PC-3 (cell line): ENCODE measurements at regions not wholly inside any gene's neighbourhood (a gene's known extent, or its start where the extent isn't known, plus 50 kb on each side); places are given as distances from the start of the nearest gene placed in this dataset.

Source experiments
- EZH2 ChIP-seq: fragments of 300-600 bp; sonication (generic); IDR thresholded peaks from one replicate; pipeline ENCODE4 v1.6.1; 2017; ENCODE audit warnings: antibody characterized with exemption, mild to moderate bottlenecking, low read length; ENCODE audit not compliant: unreplicated experiment
- EZH2phosphoT487 ChIP-seq: fragments of 300-600 bp; sonication (generic); IDR thresholded peaks from 2 replicates; pipeline ENCODE4 v1.6.1; 2018; ENCODE audit warnings: mild to moderate bottlenecking, antibody characterized with exemption, low read length, borderline replicate concordance
- TF ChIP-seq, protein P1 (sequence below): fragments of 300-600 bp; sonication (generic); conservative IDR thresholded peaks from 2 replicates; pipeline ENCODE4 v1.5.1; 2017; ENCODE audit warnings: antibody characterized with exemption, low read depth, mild to moderate bottlenecking, low read length

GRCh38 chr4:3702561-3703221 is 63.5 kb upstream of the ADRA2C start:
- TF ChIP-seq, protein P1, sequence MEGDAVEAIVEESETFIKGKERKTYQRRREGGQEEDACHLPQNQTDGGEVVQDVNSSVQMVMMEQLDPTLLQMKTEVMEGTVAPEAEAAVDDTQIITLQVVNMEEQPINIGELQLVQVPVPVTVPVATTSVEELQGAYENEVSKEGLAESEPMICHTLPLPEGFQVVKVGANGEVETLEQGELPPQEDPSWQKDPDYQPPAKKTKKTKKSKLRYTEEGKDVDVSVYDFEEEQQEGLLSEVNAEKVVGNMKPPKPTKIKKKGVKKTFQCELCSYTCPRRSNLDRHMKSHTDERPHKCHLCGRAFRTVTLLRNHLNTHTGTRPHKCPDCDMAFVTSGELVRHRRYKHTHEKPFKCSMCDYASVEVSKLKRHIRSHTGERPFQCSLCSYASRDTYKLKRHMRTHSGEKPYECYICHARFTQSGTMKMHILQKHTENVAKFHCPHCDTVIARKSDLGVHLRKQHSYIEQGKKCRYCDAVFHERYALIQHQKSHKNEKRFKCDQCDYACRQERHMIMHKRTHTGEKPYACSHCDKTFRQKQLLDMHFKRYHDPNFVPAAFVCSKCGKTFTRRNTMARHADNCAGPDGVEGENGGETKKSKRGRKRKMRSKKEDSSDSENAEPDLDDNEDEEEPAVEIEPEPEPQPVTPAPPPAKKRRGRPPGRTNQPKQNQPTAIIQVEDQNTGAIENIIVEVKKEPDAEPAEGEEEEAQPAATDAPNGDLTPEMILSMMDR, result no peak
- no peak for TF ChIP-seq EZH2phosphoT487
- no peak for TF ChIP-seq EZH2
